GM12878 (cell line): ENCODE measurements at regions not wholly inside any gene's neighbourhood (a gene's known extent, or its start where the extent isn't known, plus 50 kb on each side); places are given as distances from the start of the nearest gene placed in this dataset.

Experiments used
- ATAC-seq: fragments of 200-7000 bp; cut with Tn5 transposase; 3 replicates; pipeline ENCODE4 v1.9.1; 2020; ENCODE audit warnings: mild to moderate bottlenecking, moderate library complexity
- BruUV-seq: library from RNA; stranded (reverse); fragments of 400-500 nt; replicated peaks from 2 replicates; lab custom pipeline; 2021; lab: Mats Ljungman, UMichigan
- CTCF ChIA-PET: fragments of 300-600 bp; sonication (Branson Sonifier 250); formaldehyde crosslinking; extraction: SDS; loops from one replicate; lab custom pipeline; 2021; ENCODE audit warnings: inconsistent platforms; lab: Yijun Ruan, JAX
- POLR2A ChIA-PET: fragments of 350-600 bp; formaldehyde crosslinking; extraction: SDS; loops from one replicate; lab custom pipeline; 2021; ENCODE audit warnings: inconsistent platforms; lab: Charles Lee
- RAD21 ChIA-PET: fragments of 300-600 bp; sonication (Branson Sonifier 250); formaldehyde crosslinking; loops from one replicate; lab custom pipeline; 2023; ENCODE audit warnings: antibody characterized with exemption; ENCODE audit not compliant: unreplicated experiment; lab: Charles Lee
- SMC1A ChIA-PET: fragments of 300-600 bp; sonication (Branson Sonifier 250); formaldehyde crosslinking; loops from one replicate; lab custom pipeline; 2023; ENCODE audit not compliant: unreplicated experiment, uncharacterized antibody; lab: Charles Lee
- DNase-seq: peaks from one replicate; pipeline ENCODE4 v3.0.0-alpha.2; 2011; ENCODE audit warnings: low read depth, low spot score
- FAIRE-seq: peaks from 3 replicates; lab custom pipeline; 2011; peaks lifted over from hg19 to GRCh38; lab: Jason Lieb, UNC
- H2AFZ ChIP-seq: 2 replicates; pipeline ENCODE4 v1.6.0; 2011; ENCODE audit warnings: low read depth, low read length, control low read depth; ENCODE audit not compliant: control insufficient read depth
- H3K27ac ChIP-seq: 2 replicates; pipeline ENCODE4 v1.5.1; 2011; ENCODE audit warnings: control low read depth; ENCODE audit not compliant: control insufficient read depth, insufficient read depth
- H3K27me3 ChIP-seq, 2 experiments: replicated peaks in 1 of 2; 2 replicates each; pipeline versions ENCODE4 v1.6.0 to v1.6.1; 2011; ENCODE audit warnings: low read length in 1 of 2; ENCODE audit not compliant: control insufficient read depth in 2 of 2, insufficient read depth in 2 of 2
- H3K36me3 ChIP-seq, 2 experiments: 2 replicates each; pipeline ENCODE4 v1.5.1; 2011; ENCODE audit warnings: low read length in 1 of 2; ENCODE audit not compliant: control insufficient read depth in 2 of 2, insufficient read depth in 2 of 2
- H3K4me1 ChIP-seq: 2 replicates; pipeline ENCODE4 v1.6.1; 2011; ENCODE audit warnings: mild to moderate bottlenecking, low read length, moderate library complexity, mixed read lengths; ENCODE audit not compliant: control insufficient read depth, insufficient read depth
- H3K4me2 ChIP-seq: 2 replicates; pipeline ENCODE4 v1.6.0; 2011; ENCODE audit warnings: control low read depth; ENCODE audit not compliant: control insufficient read depth, insufficient read depth
- H3K4me3 ChIP-seq: fragments of 200-600 bp; sonication (generic); 2 replicates; pipeline ENCODE4 v1.5.1; 2016
- H3K79me2 ChIP-seq: 2 replicates; pipeline ENCODE4 v1.6.0; 2011; ENCODE audit warnings: low read length; ENCODE audit not compliant: control insufficient read depth, insufficient read depth
- H3K9ac ChIP-seq: 2 replicates; pipeline ENCODE4 v1.8.0; 2011; ENCODE audit warnings: low read length, control low read depth, mixed read lengths; ENCODE audit not compliant: control insufficient read depth, insufficient read depth
- H3K9me3 ChIP-seq: replicated peaks from 3 replicates; pipeline ENCODE4 v1.5.1; 2011; ENCODE audit warnings: mild to moderate bottlenecking, low read length; ENCODE audit not compliant: control insufficient read depth, insufficient read depth
- H4K20me1 ChIP-seq: 2 replicates; pipeline ENCODE4 v1.6.0; 2011; ENCODE audit not compliant: control insufficient read depth, insufficient read depth
- ELK1 ChIP-seq: IDR thresholded peaks from 2 replicates; pipeline ENCODE4 v1.6.1; 2012; ENCODE audit warnings: low read depth, low read length, improper control_type of control experiment
- HCFC1 ChIP-seq: fragments of 150-350 bp; IDR thresholded peaks from 2 replicates; pipeline ENCODE4 v1.6.1; 2014; ENCODE audit warnings: low read length
- IRF3 ChIP-seq: fragments of 450-650 bp; IDR thresholded peaks from 2 replicates; pipeline ENCODE4 v1.6.1; 2014; ENCODE audit warnings: mild to moderate bottlenecking
- MEF2B ChIP-seq: fragments of 450-650 bp; IDR thresholded peaks from 2 replicates; pipeline ENCODE4 v1.6.1; 2018; ENCODE audit warnings: mild to moderate bottlenecking, moderate library complexity; ENCODE audit not compliant: partially characterized antibody, poor library complexity, severe bottlenecking
- POLR2AphosphoS5 ChIP-seq: IDR thresholded peaks from 2 replicates; pipeline ENCODE4 v1.6.1; 2011; ENCODE audit warnings: mild to moderate bottlenecking, low read length, inconsistent platforms
- POU2F2 ChIP-seq: IDR thresholded peaks from 3 replicates; pipeline ENCODE4 v1.6.1; 2011; ENCODE audit warnings: low read depth, mild to moderate bottlenecking, low read length, borderline replicate concordance
- RAD21 ChIP-seq: IDR thresholded peaks from 2 replicates; pipeline ENCODE4 v1.6.1; 2011; ENCODE audit warnings: mild to moderate bottlenecking, low read depth, low read length, moderate library complexity; ENCODE audit not compliant: insufficient read depth
- RAD51 ChIP-seq: fragments of 450-650 bp; IDR thresholded peaks from 2 replicates; pipeline ENCODE4 v1.6.1; 2016; ENCODE audit warnings: moderate library complexity, mild to moderate bottlenecking, inconsistent platforms
- RB1 ChIP-seq: fragments of 450-650 bp; formaldehyde crosslinking; IDR thresholded peaks from 2 replicates; pipeline ENCODE4 v1.6.1; 2017; ENCODE audit warnings: mild to moderate bottlenecking, borderline replicate concordance
- RBBP5 ChIP-seq: fragments of 200-600 bp; sonication (generic); conservative IDR thresholded peaks from 2 replicates; pipeline ENCODE4 v1.6.1; 2016
- RELB ChIP-seq: fragments of 450-650 bp; IDR thresholded peaks from 2 replicates; pipeline ENCODE4 v1.6.1; 2017; ENCODE audit warnings: low read depth, mild to moderate bottlenecking, moderate library complexity
- RUNX3 ChIP-seq: IDR thresholded peaks from 2 replicates; pipeline ENCODE4 v1.6.1; 2012; ENCODE audit warnings: low read length, inconsistent platforms
- SKIL ChIP-seq: fragments of 450-650 bp; IDR thresholded peaks from 2 replicates; pipeline ENCODE4 v1.6.1; 2017; ENCODE audit warnings: mild to moderate bottlenecking, low read depth, inconsistent platforms; ENCODE audit not compliant: poor library complexity, severe bottlenecking
- SMAD1 ChIP-seq: fragments of 450-650 bp; IDR thresholded peaks from 2 replicates; pipeline ENCODE4 v1.6.1; 2018; ENCODE audit warnings: mild to moderate bottlenecking, low read depth; ENCODE audit not compliant: partially characterized antibody
- SMARCA5 ChIP-seq: fragments of 450-650 bp; IDR thresholded peaks from 2 replicates; pipeline ENCODE4 v1.6.1; 2017; ENCODE audit warnings: mild to moderate bottlenecking
- ZBTB4 ChIP-seq: fragments of 450-650 bp; formaldehyde crosslinking; IDR thresholded peaks from 2 replicates; pipeline ENCODE4 v1.4.0; 2022; ENCODE audit warnings: mild to moderate bottlenecking, moderate library complexity
- ZNF24 ChIP-seq: fragments of 450-650 bp; IDR thresholded peaks from 2 replicates; pipeline ENCODE4 v1.6.1; 2017; ENCODE audit warnings: antibody characterized with exemption, mild to moderate bottlenecking
- WGBS: methylation state at CpG from one replicate; pipeline ENCODE4 v1.1.6; 2016; ENCODE audit warnings: low lambda C conversion rate; ENCODE audit not compliant: insufficient replicate concordance, insufficient coverage; ENCODE audit errors: missing lambda C conversion rate; 5-methylcytosine and 5-hydroxymethylcytosine counted together
- in situ Hi-C: fragments of 300-500 bp; cut with MboI; formaldehyde crosslinking; loops from 9 replicates; pipeline ENCODE4 v1.14.3; 2018; ENCODE audit warnings: mixed read lengths
- intact Hi-C: fragments of 100-400 bp; cut with micrococcal nuclease; formaldehyde crosslinking; loops from one replicate; pipeline ENCODE4 v1.14.2; 2022; ENCODE audit not compliant: unreplicated experiment

- CTCF ChIA-PET, result no interaction called here
- Histone ChIP-seq H4K20me1 (no peaks in the 10 kb centered on the region), H3K79me2 (no peaks in the 10 kb centered on the region), H3K27ac (no peak overlapping the region), H3K4me3 (no peak overlapping the region), H3K9me3 (no peaks in the 10 kb centered on the region; the same call in 2 of the 3 replicates), H3K4me2 (no peak overlapping the region), H3K36me3 (no peaks in the 10 kb centered on the region), H3K4me1 (no peaks in the 10 kb centered on the region), H2AFZ (no peak overlapping the region), H3K27me3 (no peaks in the 10 kb centered on the region), H3K9ac (no peak overlapping the region)
- POLR2A ChIA-PET, result no interaction called here
- RAD21 ChIA-PET, result interaction anchor here (1.2 kb wide), 1 partner anchor 10 kb away, joined by 3 read pairs; no protein-coding TSS in a partner anchor
- in situ Hi-C loops (no loop called here), intact Hi-C loops (no loop called here)
- no TSS peak for BruUV-seq
- WGBS, result 18% methylated on average over 3 of the region's 3 CpGs
- peak; percentile 48 for DNase-seq
- peak; percentile 96 for ATAC-seq
- SMC1A ChIA-PET, result no interaction called here
- no peak for FAIRE-seq
- TF ChIP-seq ELK1 (no peak), SMAD1 (peak; percentile 23), POLR2AphosphoS5 (no peak), IRF3 (no peak), RELB (peak; percentile 23; the same call in 1 of the 2 replicates), RAD51 (no peak), MEF2B (peak; percentile 51), RBBP5 (no peak), RUNX3 (peak; percentile 47), SKIL (peak; percentile 48), RB1 (no peak), SMARCA5 (no peak), ZNF24 (0 out of 2 replicates have a peak, but pooled peaks have one; percentile 19), RAD21 (no peak), ZBTB4 (CRISPR knock-in tag) (no peak), POU2F2 (no peak), HCFC1 (no peak)
These were observed 1043.4 kb upstream of the CDH10 start for GRCh38 chr5:25688156-25688555.
